Inflammatory macrophage (primary cell): ENCODE measurements at regions not wholly inside any gene's neighbourhood (a gene's known extent, or its start where the extent isn't known, plus 50 kb on each side); places are given as distances from the start of the nearest gene placed in this dataset.

Source experiments
- DNase-seq, 2 donors: peaks; one replicate each; pipeline ENCODE4 v3.0.0-alpha.2; 2020 to 2022

DNA sequence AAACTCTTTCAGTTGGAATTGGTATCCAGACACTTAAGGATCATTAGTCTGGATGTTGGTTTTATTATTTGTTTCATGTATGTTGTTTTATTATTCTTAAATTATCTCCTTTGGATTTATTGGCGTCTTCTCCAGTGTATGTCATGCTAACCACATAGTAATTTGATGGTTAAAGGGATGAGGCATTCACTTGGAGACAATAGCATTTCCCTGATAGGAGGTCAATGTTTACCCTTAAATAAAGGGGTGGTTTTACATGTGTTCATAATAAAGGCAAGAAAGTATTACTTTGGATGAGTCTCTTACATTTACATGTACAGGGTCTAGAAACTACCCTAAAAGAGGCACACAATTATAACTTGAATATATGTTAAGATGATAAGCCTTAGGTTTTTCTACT is 51.2 kb upstream of the RNF144B start:
- no peak for DNase-seq

DNA sequence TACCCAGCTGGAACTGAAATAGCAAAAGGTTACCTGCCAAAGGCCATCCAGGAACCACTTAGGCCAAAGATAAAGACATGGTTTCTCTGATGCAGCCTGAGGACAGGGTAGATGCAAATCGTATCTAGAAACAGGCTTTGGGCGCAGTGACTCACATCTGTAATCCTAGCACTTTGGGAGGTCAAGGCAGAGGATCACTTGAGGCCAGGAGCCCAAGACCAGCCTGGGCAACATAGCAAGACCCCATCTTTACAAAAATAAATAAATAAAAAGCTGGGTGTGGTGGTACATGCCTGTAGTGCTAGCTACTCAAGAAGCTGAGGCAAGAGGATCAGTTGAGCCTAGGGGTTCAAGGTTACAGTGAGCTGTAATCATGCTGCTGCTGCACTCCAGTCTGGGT is 52.9 kb upstream of the RNF144B start:
- DNase-seq, result no peak

GRCh38 chr6:18330548-18331081 is 56.5 kb upstream of the RNF144B start:
- peak; percentile 84 to 93 for DNase-seq

- DNase-seq, result peak; percentile 39 to 65
Measured at GRCh38 chr6:18329776-18330175, 57.4 kb upstream of the RNF144B start.

- peak; percentile 66 to 87 for DNase-seq
Measured at GRCh38 chr6:18328540-18328939, 58.6 kb upstream of the RNF144B start.

DNA sequence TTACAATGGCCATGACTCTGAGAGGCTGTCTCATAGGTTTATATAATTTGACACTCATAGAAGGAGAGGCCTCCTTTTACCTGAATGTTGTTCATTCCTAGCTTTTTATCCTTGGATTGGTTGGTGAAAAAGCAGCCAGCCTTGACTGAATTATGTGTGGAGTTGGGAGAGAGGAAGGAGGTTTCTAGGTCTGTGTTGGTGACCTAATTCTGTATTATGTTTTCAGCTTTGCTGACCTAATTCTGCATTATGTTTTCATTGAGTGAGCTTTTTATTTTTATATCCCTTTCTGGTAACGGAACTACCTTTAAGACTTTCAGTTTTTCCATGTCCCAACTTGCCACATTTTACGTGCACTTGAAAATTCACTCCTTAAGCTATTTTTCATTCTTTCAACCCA is 59.1 kb upstream of the RNF144B start:
- no peak for DNase-seq

GRCh38 chr6:18327626-18328025 is 59.5 kb upstream of the RNF144B start:
- DNase-seq, result peak in 1 of 2 donors; percentile 73

GRCh38 chr6:18326980-18327379 is 60.2 kb upstream of the RNF144B start:
- no peak for DNase-seq

- DNase-seq, result no peak
Measured at GRCh38 chr6:18326001-18326400, 61.1 kb upstream of the RNF144B start.

DNA sequence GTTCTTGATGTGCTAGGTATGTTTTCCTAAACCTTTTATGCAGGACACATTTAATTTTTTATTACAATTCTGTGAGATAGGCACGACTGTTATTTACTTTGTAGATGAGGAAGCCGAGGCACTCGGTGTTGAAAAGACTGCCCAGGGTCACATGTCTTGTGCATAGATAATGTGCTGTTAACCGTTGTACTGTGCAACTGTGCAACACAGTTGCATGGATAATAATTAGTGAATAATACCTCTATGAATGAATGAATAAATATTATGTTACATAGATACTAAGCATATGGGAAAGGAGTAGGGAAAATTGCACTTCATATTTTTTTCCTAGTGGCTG is 60.3 kb upstream of the DEK start:
- peak; percentile 37 to 41 for DNase-seq

- DNase-seq, result peak; percentile 61 to 70
Measured at GRCh38 chr6:18323935-18324705, 59.8 kb upstream of the DEK start.

GRCh38 chr6:18317850-18318249 is 53.5 kb upstream of the DEK start:
- peak; percentile 40 to 61 for DNase-seq

- DNase-seq, result no peak
Measured at GRCh38 chr6:18314317-18314997, 50.1 kb upstream of the DEK start.
